H9 (cell line): ENCODE measurements at regions not wholly inside any gene's neighbourhood (a gene's known extent, or its start where the extent isn't known, plus 50 kb on each side); places are given as distances from the start of the nearest gene placed in this dataset.

Experiments used
- DNase-seq: peaks from one replicate; pipeline ENCODE4 v3.0.0-alpha.2; 2017
- H2AFZ ChIP-seq: one replicate; pipeline ENCODE4 v1.6.1; 2013; ENCODE audit warnings: mild to moderate bottlenecking, low read length, control low read depth, moderate library complexity
- H2AK5ac ChIP-seq: 2 replicates; pipeline ENCODE4 v1.6.1; 2013; ENCODE audit warnings: low read length, control low read depth, mixed read lengths; ENCODE audit not compliant: insufficient read length
- H2BK120ac ChIP-seq: one replicate; pipeline ENCODE4 v1.6.1; 2013; ENCODE audit warnings: low read depth, mild to moderate bottlenecking, low read length, control low read depth, inconsistent platforms; ENCODE audit not compliant: poor library complexity, severe bottlenecking
- H2BK12ac ChIP-seq: 2 replicates; pipeline ENCODE4 v1.6.1; 2013; ENCODE audit warnings: low read length, control low read depth, mixed read lengths, low read depth; ENCODE audit not compliant: insufficient read length
- H2BK15ac ChIP-seq: 2 replicates; pipeline ENCODE4 v1.6.1; 2013; ENCODE audit warnings: low read depth, low read length, control low read depth
- H2BK20ac ChIP-seq: one replicate; pipeline ENCODE4 v1.6.1; 2013; ENCODE audit warnings: low read depth, mild to moderate bottlenecking, low read length, control low read depth, inconsistent platforms; ENCODE audit not compliant: poor library complexity, severe bottlenecking
- H2BK5ac ChIP-seq: 2 replicates; pipeline ENCODE4 v1.6.1; 2013; ENCODE audit warnings: low read length, control low read depth, mixed read lengths; ENCODE audit not compliant: insufficient read length
- H3K14ac ChIP-seq: 2 replicates; pipeline ENCODE4 v1.6.1; 2013; ENCODE audit warnings: low read length, control low read depth; ENCODE audit not compliant: insufficient read depth
- H3K18ac ChIP-seq: 2 replicates; pipeline ENCODE4 v1.6.1; 2013; ENCODE audit warnings: low read depth, mild to moderate bottlenecking, mixed read lengths, low read length, control low read depth; ENCODE audit not compliant: insufficient read length
- H3K23ac ChIP-seq: 2 replicates; pipeline ENCODE4 v1.6.1; 2013; ENCODE audit warnings: low read length, control low read depth, mixed read lengths, low read depth; ENCODE audit not compliant: insufficient read length
- H3K23me2 ChIP-seq: 2 replicates; pipeline ENCODE4 v1.6.1; 2013; ENCODE audit warnings: low read depth, mild to moderate bottlenecking, mixed read lengths, low read length, control low read depth; ENCODE audit not compliant: insufficient read length, poor library complexity, severe bottlenecking
- H3K27ac ChIP-seq: 2 replicates; pipeline ENCODE4 v1.5.1; 2013; ENCODE audit warnings: low read length, control low read depth, mixed read lengths, low read depth; ENCODE audit not compliant: insufficient read length
- H3K27me3 ChIP-seq: 2 replicates; pipeline ENCODE4 v1.6.1; 2013; ENCODE audit warnings: low read length, control low read depth, inconsistent platforms; ENCODE audit not compliant: insufficient read depth
- H3K4ac ChIP-seq: 2 replicates; pipeline ENCODE4 v1.6.1; 2013; ENCODE audit warnings: low read depth, mild to moderate bottlenecking, control low read depth, inconsistent platforms, low read length, moderate library complexity
- H3K4me1 ChIP-seq: 2 replicates; pipeline ENCODE4 v1.6.1; 2013; ENCODE audit warnings: low read length, control low read depth, inconsistent platforms; ENCODE audit not compliant: insufficient read depth
- H3K4me2 ChIP-seq: 2 replicates; pipeline ENCODE4 v1.6.1; 2013; ENCODE audit warnings: low read length, control low read depth, mixed read lengths; ENCODE audit not compliant: insufficient read length, insufficient read depth
- H3K56ac ChIP-seq: 2 replicates; pipeline ENCODE4 v1.6.1; 2013; ENCODE audit warnings: low read depth, mild to moderate bottlenecking, mixed read lengths, low read length, control low read depth; ENCODE audit not compliant: insufficient read length
- H3K79me1 ChIP-seq: 2 replicates; pipeline ENCODE4 v1.6.1; 2013; ENCODE audit warnings: low read depth, mild to moderate bottlenecking, moderate library complexity, low read length, control low read depth, inconsistent platforms; ENCODE audit not compliant: insufficient read depth, poor library complexity, severe bottlenecking
- H3K79me2 ChIP-seq: 2 replicates; pipeline ENCODE4 v1.6.1; 2013; ENCODE audit warnings: low read length, control low read depth, inconsistent platforms; ENCODE audit not compliant: insufficient read depth
- H3K9ac ChIP-seq: 2 replicates; pipeline ENCODE4 v1.6.1; 2013; ENCODE audit warnings: low read length, control low read depth, mixed read lengths; ENCODE audit not compliant: insufficient read length; ENCODE audit errors: extremely low read depth
- H3K9me3 ChIP-seq: one replicate; pipeline ENCODE4 v1.6.1; 2013; ENCODE audit warnings: low read depth, low read length, inconsistent platforms; ENCODE audit not compliant: control insufficient read depth
- H3T11ph ChIP-seq: one replicate; pipeline ENCODE4 v1.6.1; 2013; ENCODE audit warnings: mild to moderate bottlenecking, low read length, control low read depth, inconsistent platforms
- H4K20me1 ChIP-seq: one replicate; pipeline ENCODE4 v1.6.1; 2013; ENCODE audit not compliant: control insufficient read depth, insufficient read length, insufficient read depth
- H4K5ac ChIP-seq: 2 replicates; pipeline ENCODE4 v1.6.1; 2013; ENCODE audit warnings: low read depth, mild to moderate bottlenecking, mixed read lengths, low read length, control low read depth; ENCODE audit not compliant: insufficient read length
- H4K8ac ChIP-seq: replicated peaks from 2 replicates; pipeline ENCODE4 v1.6.1; 2013; ENCODE audit warnings: low read length, control low read depth, mixed read lengths, low read depth; ENCODE audit not compliant: insufficient read length
- H4K91ac ChIP-seq: 2 replicates; pipeline ENCODE4 v1.6.1; 2013; ENCODE audit warnings: low read depth, mild to moderate bottlenecking, moderate library complexity, mixed read lengths, low read length, control low read depth; ENCODE audit not compliant: insufficient read length
- H3K27ac Mint-ChIP-seq, 3 experiments: 2 replicates in 2 of 3; 3 replicates in 1 of 3; pipeline ENCODE4 v1.8.0; 2020 to 2021; ENCODE audit warnings: mixed read lengths in 3 of 3, mild to moderate bottlenecking in 1 of 3, moderate library complexity in 1 of 3
- H3K27me3 Mint-ChIP-seq: 2 replicates; pipeline ENCODE4 v1.8.0; 2021; ENCODE audit warnings: low read depth, mild to moderate bottlenecking, moderate library complexity, mixed read lengths
- H3K36me3 Mint-ChIP-seq, 3 experiments: 2 replicates in 2 of 3; 3 replicates in 1 of 3; pipeline ENCODE4 v1.8.0; 2020 to 2021; ENCODE audit warnings: low read depth in 3 of 3, mixed read lengths in 3 of 3; ENCODE audit not compliant: insufficient read depth in 1 of 3
- H3K4me1 Mint-ChIP-seq, 2 experiments: 2 replicates each; pipeline ENCODE4 v1.8.0; 2020; ENCODE audit warnings: mixed read lengths in 2 of 2
- H3K4me3 Mint-ChIP-seq, 2 experiments: 2 replicates in 1 of 2; 3 replicates in 1 of 2; pipeline ENCODE4 v1.8.0; 2020 to 2021; ENCODE audit warnings: mild to moderate bottlenecking in 2 of 2, mixed read lengths in 2 of 2, moderate library complexity in 1 of 2
- H3K9me3 Mint-ChIP-seq, 2 experiments: 2 replicates in 1 of 2; 3 replicates in 1 of 2; pipeline ENCODE4 v1.8.0; 2020; ENCODE audit warnings: mild to moderate bottlenecking in 2 of 2, mixed read lengths in 2 of 2, moderate library complexity in 1 of 2
- WGBS: extraction: QIAGEN DNeasy Blood & Tissue Kit; methylation state at CpG from one replicate; pipeline ENCODE4 v1.1.7; 2013; ENCODE audit warnings: missing lambda C conversion rate, low lambda C conversion rate, mixed read lengths; ENCODE audit not compliant: insufficient read length; ENCODE audit errors: extremely low coverage; 5-methylcytosine and 5-hydroxymethylcytosine counted together
- TF ChIP-seq, protein P1 (sequence below): fragments of 200-600 bp; sonication (generic); conservative IDR thresholded peaks from 3 replicates; pipeline ENCODE4 v1.8.0; 2021; ENCODE audit warnings: antibody characterized with exemption, mild to moderate bottlenecking

DNA sequence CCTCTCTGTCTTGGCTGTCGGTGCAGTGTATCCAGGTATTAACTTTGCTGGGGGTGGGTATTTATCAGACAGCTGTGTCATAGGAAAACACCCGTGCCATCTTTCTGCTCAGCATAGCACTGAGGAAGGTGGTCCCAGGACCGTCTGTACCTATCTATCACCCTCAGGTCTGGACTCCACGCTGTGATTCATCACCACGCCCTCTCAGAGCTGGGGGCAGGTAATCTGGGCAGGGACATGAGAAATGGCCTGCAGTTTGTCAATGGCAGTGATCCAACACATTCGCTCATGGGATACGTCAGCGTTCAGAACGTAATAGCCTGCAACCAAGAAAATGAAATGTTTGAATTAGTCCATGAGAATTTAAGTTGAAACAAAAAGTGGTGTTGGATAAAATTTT is 151.6 kb upstream of the MAP1B start:
- Histone ChIP-seq H3K9me3 (no peaks in the 10 kb centered on the region), H2AK5ac (no peak overlapping the region), H4K5ac (no peak overlapping the region), H2BK20ac (no peak overlapping the region), H3K4me2 (no peak overlapping the region), H2BK12ac (no peak overlapping the region), H2BK5ac (no peak overlapping the region), H3K27ac (no peak overlapping the region), H3K14ac (no peak overlapping the region), H3K56ac (no peak overlapping the region), H2AFZ (no peak overlapping the region), H3K4me1 (peaks cover 2% of the 10 kb centered on the region; the same call in 1 of the 2 replicates), H4K91ac (no peak overlapping the region), H3K23me2 (no peaks in the 10 kb centered on the region), H3K23ac (no peak overlapping the region), H4K8ac (no peak overlapping the region), H3K79me2 (no peaks in the 10 kb centered on the region), H4K20me1 (no peaks in the 10 kb centered on the region), H3K4ac (no peak overlapping the region), H3T11ph (no peak overlapping the region), H3K27me3 (no peaks in the 10 kb centered on the region), H2BK120ac (no peak overlapping the region), H2BK15ac (no peak overlapping the region), H3K79me1 (no peaks in the 10 kb centered on the region), H3K18ac (no peak overlapping the region), H3K9ac (no peak overlapping the region)
- Mint-ChIP-seq H3K4me1 (peaks cover 19 to 31% of the 10 kb centered on the region in 2 experiments), H3K27ac (no peak overlapping the region), H3K27me3 (peaks cover 1% of the 10 kb centered on the region; the same call in 1 of the 2 replicates), H3K4me3 (no peak overlapping the region; a peak in 1 of 5 replicates), H3K36me3 (peaks cover 0 to 6% (median 0%) of the 10 kb centered on the region in 3 experiments; a peak in 1 of 7 replicates), H3K9me3 (peaks cover 8 to 9% of the 10 kb centered on the region in 2 experiments; a peak in 3 of 5 replicates)
- no CpG with 5 or more reads among the region's 9 CpGs for WGBS
- TF ChIP-seq, protein P1, sequence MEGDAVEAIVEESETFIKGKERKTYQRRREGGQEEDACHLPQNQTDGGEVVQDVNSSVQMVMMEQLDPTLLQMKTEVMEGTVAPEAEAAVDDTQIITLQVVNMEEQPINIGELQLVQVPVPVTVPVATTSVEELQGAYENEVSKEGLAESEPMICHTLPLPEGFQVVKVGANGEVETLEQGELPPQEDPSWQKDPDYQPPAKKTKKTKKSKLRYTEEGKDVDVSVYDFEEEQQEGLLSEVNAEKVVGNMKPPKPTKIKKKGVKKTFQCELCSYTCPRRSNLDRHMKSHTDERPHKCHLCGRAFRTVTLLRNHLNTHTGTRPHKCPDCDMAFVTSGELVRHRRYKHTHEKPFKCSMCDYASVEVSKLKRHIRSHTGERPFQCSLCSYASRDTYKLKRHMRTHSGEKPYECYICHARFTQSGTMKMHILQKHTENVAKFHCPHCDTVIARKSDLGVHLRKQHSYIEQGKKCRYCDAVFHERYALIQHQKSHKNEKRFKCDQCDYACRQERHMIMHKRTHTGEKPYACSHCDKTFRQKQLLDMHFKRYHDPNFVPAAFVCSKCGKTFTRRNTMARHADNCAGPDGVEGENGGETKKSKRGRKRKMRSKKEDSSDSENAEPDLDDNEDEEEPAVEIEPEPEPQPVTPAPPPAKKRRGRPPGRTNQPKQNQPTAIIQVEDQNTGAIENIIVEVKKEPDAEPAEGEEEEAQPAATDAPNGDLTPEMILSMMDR: no peak
- no peak for DNase-seq
